Lower leg skin (tissue), 4 donors: ENCODE measurements at regions not wholly inside any gene's neighbourhood (a gene's known extent, or its start where the extent isn't known, plus 50 kb on each side); places are given as distances from the start of the nearest gene placed in this dataset.

ENCODE experiments used
- DNase-seq, 2 donors: peaks; one replicate each; pipeline ENCODE4 v3.0.0-alpha.2; 2019; ENCODE audit warnings: low spot score in 2 of 2
- H3K4me3 ChIP-seq: fragments of 200-600 bp; sonication (generic); 2 replicates; pipeline ENCODE4 v1.5.1; 2017; ENCODE audit warnings: mild to moderate bottlenecking, low read depth; ENCODE audit not compliant: poor library complexity, severe bottlenecking
- POLR2A ChIP-seq, 2 donors: fragments of 450-650 bp; IDR thresholded peaks; one replicate each; pipeline ENCODE4 v1.6.1; 2016 to 2017; ENCODE audit warnings: antibody characterized with exemption in 2 of 2, mild to moderate bottlenecking in 1 of 2, moderate library complexity in 1 of 2
- WGBS, 2 donors: methylation state at CpG; one replicate each; pipeline ENCODE4 v1.1.5; 2018; 5-methylcytosine and 5-hydroxymethylcytosine counted together
- intact Hi-C: fragments of 100-400 bp; cut with DNase I; formaldehyde crosslinking; loops from one replicate; pipeline ENCODE4 v1.15.0; 2023; ENCODE audit warnings: low total_unique reads
- TF ChIP-seq, protein P1 (sequence below), 3 donors: fragments of 450-650 bp; IDR thresholded peaks; one replicate each; pipeline ENCODE4 v1.5.1; 2016; ENCODE audit warnings: antibody characterized with exemption in 3 of 3, mild to moderate bottlenecking in 3 of 3, moderate library complexity in 2 of 3

DNA sequence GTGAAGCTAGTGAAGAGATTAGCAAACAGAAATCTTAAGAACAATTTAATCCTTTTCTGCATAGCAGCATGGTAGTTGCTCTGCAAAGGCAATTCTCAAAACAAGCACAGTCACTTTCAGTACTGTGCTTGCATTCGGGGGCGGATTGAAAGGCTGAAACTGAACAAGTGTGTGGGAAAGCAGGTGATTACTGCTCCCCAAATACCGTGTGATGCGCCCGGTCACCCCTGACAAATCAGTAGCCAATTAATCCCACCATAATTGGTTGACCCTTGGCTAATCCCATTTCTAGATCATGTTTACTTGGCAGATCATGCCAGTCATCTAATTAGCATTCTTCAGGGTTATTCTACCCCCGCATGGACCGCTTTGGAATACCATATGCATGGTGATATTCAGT lies 76.5 kb upstream of the ADRB1 start:
- no peak for DNase-seq
- no peak for TF ChIP-seq POLR2A (IDR thresholded peaks at IDR 0.05)
- TF ChIP-seq, protein P1, sequence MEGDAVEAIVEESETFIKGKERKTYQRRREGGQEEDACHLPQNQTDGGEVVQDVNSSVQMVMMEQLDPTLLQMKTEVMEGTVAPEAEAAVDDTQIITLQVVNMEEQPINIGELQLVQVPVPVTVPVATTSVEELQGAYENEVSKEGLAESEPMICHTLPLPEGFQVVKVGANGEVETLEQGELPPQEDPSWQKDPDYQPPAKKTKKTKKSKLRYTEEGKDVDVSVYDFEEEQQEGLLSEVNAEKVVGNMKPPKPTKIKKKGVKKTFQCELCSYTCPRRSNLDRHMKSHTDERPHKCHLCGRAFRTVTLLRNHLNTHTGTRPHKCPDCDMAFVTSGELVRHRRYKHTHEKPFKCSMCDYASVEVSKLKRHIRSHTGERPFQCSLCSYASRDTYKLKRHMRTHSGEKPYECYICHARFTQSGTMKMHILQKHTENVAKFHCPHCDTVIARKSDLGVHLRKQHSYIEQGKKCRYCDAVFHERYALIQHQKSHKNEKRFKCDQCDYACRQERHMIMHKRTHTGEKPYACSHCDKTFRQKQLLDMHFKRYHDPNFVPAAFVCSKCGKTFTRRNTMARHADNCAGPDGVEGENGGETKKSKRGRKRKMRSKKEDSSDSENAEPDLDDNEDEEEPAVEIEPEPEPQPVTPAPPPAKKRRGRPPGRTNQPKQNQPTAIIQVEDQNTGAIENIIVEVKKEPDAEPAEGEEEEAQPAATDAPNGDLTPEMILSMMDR (IDR thresholded peaks at IDR 0.05), result no peak
- no peak overlapping the region for H3K4me3 ChIP-seq
- intact Hi-C loops, result no loop called here
- WGBS, 2 donors, result 91 to 94% methylated on average over 7 of the region's 7 CpGs

DNA sequence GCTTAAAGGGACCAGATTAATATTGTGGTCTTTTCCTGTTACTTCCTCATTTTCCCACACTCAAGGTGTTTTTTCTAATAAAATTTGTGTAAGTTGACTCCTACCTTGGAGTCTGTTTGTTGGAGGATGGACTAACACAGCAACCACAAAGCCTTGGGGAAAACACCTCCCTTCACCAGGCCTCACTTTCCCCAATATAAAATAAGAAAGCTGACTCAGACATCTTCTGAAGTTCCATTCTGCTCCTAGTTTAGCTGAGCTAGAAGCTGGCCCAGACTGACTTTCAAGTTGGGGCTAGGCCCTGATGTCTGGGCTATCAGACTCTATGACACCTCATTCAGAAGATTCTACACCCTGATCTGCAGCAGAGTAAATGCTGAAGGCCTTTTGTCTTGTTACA lies 73.0 kb upstream of the ADRB1 start:
- no peak for TF ChIP-seq POLR2A (IDR thresholded peaks at IDR 0.05)
- TF ChIP-seq, protein P1 (IDR thresholded peaks at IDR 0.05), result no peak

DNA sequence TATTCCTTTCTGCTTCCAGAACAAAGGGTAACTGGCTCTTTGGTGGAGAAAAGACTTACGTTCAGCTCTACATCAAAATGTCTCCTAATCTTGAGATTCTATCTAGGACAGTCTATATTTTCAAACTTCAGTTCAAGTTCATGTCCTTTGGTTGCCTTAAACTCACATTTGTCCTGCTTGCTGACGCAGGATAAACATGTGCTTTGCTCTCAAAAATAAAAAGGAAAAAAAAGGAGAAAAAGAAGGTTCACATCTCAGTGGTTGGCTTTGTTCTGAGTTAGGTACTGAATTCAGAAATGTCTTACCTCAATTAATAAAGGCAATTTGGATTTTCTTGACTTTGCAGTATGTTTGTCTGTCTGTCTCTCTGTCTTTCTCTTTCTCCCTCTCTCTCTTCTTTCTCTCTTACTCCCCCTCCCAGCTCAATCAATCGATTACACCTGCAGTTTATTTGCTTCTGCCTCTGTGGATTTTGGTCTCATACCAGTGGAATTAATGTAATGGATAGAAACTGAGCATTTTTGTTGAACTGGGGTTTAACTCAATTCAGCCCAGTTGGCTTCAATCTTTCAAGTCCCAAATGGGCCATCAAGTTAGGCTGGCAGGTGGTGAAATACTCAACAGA lies 72.2 kb upstream of the ADRB1 start:
- no peak for DNase-seq
- WGBS, 2 donors, result 94 to 95% methylated on average over 3 of the region's 3 CpGs
- intact Hi-C loops, result no loop called here
- H3K4me3 ChIP-seq, result no peak overlapping the region
- TF ChIP-seq POLR2A (IDR thresholded peaks at IDR 0.05), result no peak
- TF ChIP-seq, protein P1 (IDR thresholded peaks at IDR 0.05), result no peak

More for the DNA sequence above, 73.0 kb upstream of the ADRB1 start:
- intact Hi-C loops, result no loop called here
- no peak overlapping the region for H3K4me3 ChIP-seq
- no peak for DNase-seq

DNA sequence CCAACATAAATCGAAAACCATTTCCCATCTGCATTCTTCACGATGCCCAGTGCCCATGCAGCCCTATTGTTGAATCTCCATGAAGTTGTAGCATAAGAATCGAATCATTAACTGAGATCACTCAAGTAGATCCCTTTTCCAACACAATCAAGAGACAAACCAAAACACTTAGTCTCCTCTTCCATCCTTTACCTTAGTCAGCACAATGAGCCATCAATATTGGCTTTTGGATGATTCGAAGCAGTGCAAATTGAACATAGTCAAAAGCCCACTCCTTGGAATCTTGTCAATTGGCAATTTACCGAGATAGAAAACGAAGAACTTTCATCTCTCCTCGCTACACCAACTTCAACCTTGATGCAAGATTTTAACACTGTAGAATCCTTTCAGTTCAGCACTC lies 66.5 kb upstream of the ADRB1 start:
- no peak for DNase-seq
- TF ChIP-seq, protein P1 (IDR thresholded peaks at IDR 0.05), result no peak
- TF ChIP-seq POLR2A (IDR thresholded peaks at IDR 0.05), result no peak
- WGBS, 2 donors, result 94 to 95% methylated on average over 7 of the region's 7 CpGs
- intact Hi-C loops, result no loop called here
- H3K4me3 ChIP-seq, result no peak overlapping the region

DNA sequence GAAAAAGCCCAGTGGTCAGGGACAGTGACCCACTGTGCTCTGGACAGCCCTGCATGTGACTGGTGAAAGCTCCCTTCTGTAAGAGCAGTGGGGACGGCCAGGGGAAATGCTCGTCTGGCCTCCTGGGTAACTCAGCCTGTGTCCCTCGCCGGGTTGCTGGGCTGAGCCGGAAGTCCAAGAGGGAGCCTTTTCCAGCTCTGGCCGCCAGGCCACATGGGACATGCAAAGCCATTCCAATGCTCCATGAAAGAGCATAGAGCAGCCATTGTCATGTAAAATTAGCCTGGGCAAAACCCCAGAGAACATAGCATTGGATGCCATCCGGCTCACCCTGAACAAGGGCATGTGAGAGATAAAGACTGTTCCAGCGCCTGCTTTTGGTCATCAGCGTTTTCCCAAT lies 64.9 kb upstream of the ADRB1 start:
- TF ChIP-seq POLR2A (IDR thresholded peaks at IDR 0.05), result no peak
- TF ChIP-seq, protein P1 (IDR thresholded peaks at IDR 0.05), result no peak
- intact Hi-C loops, result no loop called here
- no peak for DNase-seq

DNA sequence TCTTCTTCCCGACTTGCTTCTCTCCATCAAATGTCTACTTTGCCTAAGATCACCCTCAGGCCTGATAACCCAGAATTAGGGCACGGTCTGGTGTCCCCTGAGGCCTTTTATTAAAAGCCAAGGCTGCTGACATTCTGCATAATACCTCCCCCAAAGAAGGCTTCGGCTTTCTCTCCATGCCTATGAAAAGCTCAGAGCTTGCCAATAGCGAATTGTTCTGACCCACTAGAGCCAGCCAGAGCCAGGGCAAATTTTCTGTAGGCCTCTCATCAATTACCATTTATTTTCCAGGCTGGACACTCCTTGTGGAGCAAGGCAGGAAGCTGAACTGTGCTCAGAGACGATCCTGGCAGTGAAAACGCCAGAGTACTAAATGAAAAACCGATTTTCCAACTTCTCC lies 64.3 kb upstream of the ADRB1 start:
- DNase-seq, result no peak
- intact Hi-C loops, result no loop called here
- H3K4me3 ChIP-seq, result no peak overlapping the region
- TF ChIP-seq, protein P1 (IDR thresholded peaks at IDR 0.05), result no peak
- no peak for TF ChIP-seq POLR2A (IDR thresholded peaks at IDR 0.05)
- WGBS, 2 donors, result 78 to 82% methylated on average over 7 of the region's 7 CpGs

More for the DNA sequence above, 64.9 kb upstream of the ADRB1 start:
- H3K4me3 ChIP-seq, result no peak overlapping the region
- 92 to 94% methylated on average over 9 of the region's 9 CpGs for WGBS, 2 donors
